Fibroblast of lung (primary cell): ENCODE measurements at regions not wholly inside any gene's neighbourhood (a gene's known extent, or its start where the extent isn't known, plus 50 kb on each side); places are given as distances from the start of the nearest gene placed in this dataset.
"Not testable (repeated sequence)": the region's sequence is repeated elsewhere in the genome, so short reads cannot be mapped to it uniquely, and the experiment has no call there.

Experiments used
- EZH2 ChIP-seq: IDR thresholded peaks from 2 replicates; pipeline ENCODE4 v1.5.1; 2012; ENCODE audit warnings: low read length, control low read depth, mild to moderate bottlenecking; ENCODE audit errors: missing control alignments
- TF ChIP-seq, protein P1 (sequence below), 2 donors: IDR thresholded peaks in 1 of 2; conservative IDR thresholded peaks in 1 of 2; 1 replicate in 1 of 2; 2 replicates in 1 of 2; pipeline ENCODE4 v1.5.1; 2011 to 2012; ENCODE audit warnings: low read length in 2 of 2, control low read depth in 1 of 2, inconsistent platforms in 1 of 2, low read depth in 1 of 2, mild to moderate bottlenecking in 1 of 2

- not testable (repeated sequence) for TF ChIP-seq EZH2
- TF ChIP-seq, protein P1, sequence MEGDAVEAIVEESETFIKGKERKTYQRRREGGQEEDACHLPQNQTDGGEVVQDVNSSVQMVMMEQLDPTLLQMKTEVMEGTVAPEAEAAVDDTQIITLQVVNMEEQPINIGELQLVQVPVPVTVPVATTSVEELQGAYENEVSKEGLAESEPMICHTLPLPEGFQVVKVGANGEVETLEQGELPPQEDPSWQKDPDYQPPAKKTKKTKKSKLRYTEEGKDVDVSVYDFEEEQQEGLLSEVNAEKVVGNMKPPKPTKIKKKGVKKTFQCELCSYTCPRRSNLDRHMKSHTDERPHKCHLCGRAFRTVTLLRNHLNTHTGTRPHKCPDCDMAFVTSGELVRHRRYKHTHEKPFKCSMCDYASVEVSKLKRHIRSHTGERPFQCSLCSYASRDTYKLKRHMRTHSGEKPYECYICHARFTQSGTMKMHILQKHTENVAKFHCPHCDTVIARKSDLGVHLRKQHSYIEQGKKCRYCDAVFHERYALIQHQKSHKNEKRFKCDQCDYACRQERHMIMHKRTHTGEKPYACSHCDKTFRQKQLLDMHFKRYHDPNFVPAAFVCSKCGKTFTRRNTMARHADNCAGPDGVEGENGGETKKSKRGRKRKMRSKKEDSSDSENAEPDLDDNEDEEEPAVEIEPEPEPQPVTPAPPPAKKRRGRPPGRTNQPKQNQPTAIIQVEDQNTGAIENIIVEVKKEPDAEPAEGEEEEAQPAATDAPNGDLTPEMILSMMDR (conservative IDR thresholded peaks at IDR 0.05 in 1 of 2, IDR thresholded peaks at IDR 0.05 in 1 of 2; ENCODE audit: low read depth in 1 of 2, low read length in 2 of 2): not testable (repeated sequence)
These were observed 760.3 kb downstream of the SLC4A3 start for GRCh38 chr2:220387758-220388157.
